GM18519 (cell line): ENCODE measurements at regions not wholly inside any gene's neighbourhood (a gene's known extent, or its start where the extent isn't known, plus 50 kb on each side); places are given as distances from the start of the nearest gene placed in this dataset.
"Not testable (repeated sequence)": the region's sequence is repeated elsewhere in the genome, so short reads cannot be mapped to it uniquely, and the experiment has no call there.

Experiments
- ATAC-seq: cut with Tn5 transposase; IDR thresholded peaks from one replicate; pipeline ENCODE4 v1.9.1; 2021; ENCODE audit warnings: mild to moderate bottlenecking, moderate library complexity; ENCODE audit not compliant: unreplicated experiment, low FRiP score

- ATAC-seq: not testable (repeated sequence)
Measured at GRCh38 chr6:104446101-104447080, 413.3 kb downstream of the HACE1 start.

- ATAC-seq: no peak
Measured at GRCh38 chr6:104434519-104434918, 425.2 kb downstream of the HACE1 start.

- peak; percentile 68 for ATAC-seq
Measured at GRCh38 chr6:104431096-104431495, 428.6 kb downstream of the HACE1 start.

GRCh38 chr6:104428184-104428583, 431.5 kb downstream of the HACE1 start:
- no peak for ATAC-seq

- no peak for ATAC-seq
Measured at GRCh38 chr6:104423691-104424090, 436.0 kb downstream of the HACE1 start.

- ATAC-seq: no peak
Measured at GRCh38 chr6:104421650-104422049, 438.1 kb downstream of the HACE1 start.

- no peak for ATAC-seq
Measured at GRCh38 chr6:104418839-104419238, 440.9 kb downstream of the HACE1 start.

- ATAC-seq: no peak
Measured at GRCh38 chr6:104418125-104418524, 441.6 kb downstream of the HACE1 start.

- ATAC-seq: no peak
Measured at GRCh38 chr6:104414723-104415122, 445.0 kb downstream of the HACE1 start.

GRCh38 chr6:104413767-104414166, 446.0 kb downstream of the HACE1 start:
- ATAC-seq: no peak

- no peak for ATAC-seq
Measured at GRCh38 chr6:104411302-104411701, 448.4 kb downstream of the HACE1 start.

- ATAC-seq: no peak
Measured at GRCh38 chr6:104409913-104410312, 449.8 kb downstream of the HACE1 start.

GRCh38 chr6:104407957-104408356, 451.8 kb downstream of the HACE1 start:
- no peak for ATAC-seq

- ATAC-seq: no peak
Measured at GRCh38 chr6:104404377-104404776, 455.3 kb downstream of the HACE1 start.

GRCh38 chr6:104402572-104402971, 457.1 kb downstream of the HACE1 start:
- no peak for ATAC-seq

- ATAC-seq: no peak
Measured at GRCh38 chr6:104401926-104402325, 457.8 kb downstream of the HACE1 start.

GRCh38 chr6:104400844-104401243, 458.9 kb downstream of the HACE1 start:
- no peak for ATAC-seq

- no peak for ATAC-seq
Measured at GRCh38 chr6:104396077-104396476, 463.6 kb downstream of the HACE1 start.

- ATAC-seq: no peak
Measured at GRCh38 chr6:104381907-104382306, 477.8 kb downstream of the HACE1 start.

- ATAC-seq: no peak
Measured at GRCh38 chr6:104365451-104366234, 494.1 kb downstream of the HACE1 start.

GRCh38 chr6:104357928-104358327, 501.8 kb downstream of the HACE1 start:
- ATAC-seq: no peak
